Neural cell (in vitro differentiated cells): ENCODE measurements at regions not wholly inside any gene's neighbourhood (a gene's known extent, or its start where the extent isn't known, plus 50 kb on each side); places are given as distances from the start of the nearest gene placed in this dataset.

ENCODE experiments used
- H2AFZ ChIP-seq: fragments of 200-600, 300-800 bp; sonication (generic), shearing (Covaris generic); 2 replicates; pipeline ENCODE4 v1.6.0; 2014; ENCODE audit warnings: low read depth, mild to moderate bottlenecking, antibody characterized with exemption, low read length, moderate library complexity
- H3F3A ChIP-seq: fragments of 200-600 bp; shearing (Covaris generic); 2 replicates; pipeline ENCODE4 v1.6.1; 2016; ENCODE audit warnings: mild to moderate bottlenecking, moderate library complexity, mixed read lengths, antibody characterized with exemption, low read length; ENCODE audit not compliant: insufficient read depth, poor library complexity, severe bottlenecking
- H3K27ac ChIP-seq: fragments of 200-600, 300-800 bp; sonication (generic), shearing (Covaris generic); 2 replicates; pipeline ENCODE4 v1.5.1; 2014; ENCODE audit warnings: mild to moderate bottlenecking, low read length, moderate library complexity
- H3K27me3 ChIP-seq: fragments of 300-800, 200-600 bp; sonication (generic), shearing (Covaris generic); 2 replicates; pipeline ENCODE4 v1.6.0; 2014; ENCODE audit warnings: mild to moderate bottlenecking, low read depth, low read length, moderate library complexity; ENCODE audit not compliant: insufficient read depth
- H3K36me3 ChIP-seq: fragments of 300-800, 200-600 bp; sonication (generic), shearing (Covaris generic); 2 replicates; pipeline ENCODE4 v1.5.1; 2014; ENCODE audit warnings: mild to moderate bottlenecking, antibody characterized with exemption, low read length, moderate library complexity; ENCODE audit not compliant: insufficient read depth
- H3K4me2 ChIP-seq: fragments of 300-800, 200-600 bp; sonication (generic), shearing (Covaris generic); 2 replicates; pipeline ENCODE4 v1.6.0; 2014; ENCODE audit warnings: mild to moderate bottlenecking, low read length
- H3K4me3 ChIP-seq: fragments of 300-800, 200-600 bp; sonication (generic), shearing (Covaris generic); 2 replicates; pipeline ENCODE4 v1.5.1; 2014; ENCODE audit warnings: mild to moderate bottlenecking, low read length, moderate library complexity
- H3K79me2 ChIP-seq: fragments of 200-600 bp; shearing (Covaris generic); replicated peaks from 2 replicates; pipeline ENCODE4 v1.6.0; 2014; ENCODE audit warnings: mild to moderate bottlenecking, low read length, moderate library complexity; ENCODE audit not compliant: insufficient read depth
- H3K9ac ChIP-seq: fragments of 300-800, 200-600 bp; sonication (generic), shearing (Covaris generic); 2 replicates; pipeline ENCODE4 v1.6.1; 2016; ENCODE audit warnings: mild to moderate bottlenecking, low read length, mixed read lengths
- H3K9me2 ChIP-seq: fragments of 200-600 bp; shearing (Covaris generic); 2 replicates; pipeline ENCODE4 v1.6.1; 2016; ENCODE audit warnings: mild to moderate bottlenecking, low read length, mixed read lengths; ENCODE audit not compliant: insufficient read depth
- H3K9me3 ChIP-seq: fragments of 200-600, 300-800 bp; sonication (generic), shearing (Covaris generic); 2 replicates; pipeline ENCODE4 v1.6.1; 2016; ENCODE audit warnings: mild to moderate bottlenecking, mixed run types, low read length, moderate library complexity, mixed read lengths
- H4K20me1 ChIP-seq: fragments of 200-600 bp; shearing (Covaris generic); 2 replicates; pipeline ENCODE4 v1.6.1; 2016; ENCODE audit warnings: mild to moderate bottlenecking, mixed run types; ENCODE audit not compliant: insufficient read depth
- CTCF ChIP-seq: fragments of 450-650 bp; IDR thresholded peaks from 2 replicates; pipeline ENCODE4 v1.5.1; 2014; ENCODE audit warnings: antibody characterized with exemption, mild to moderate bottlenecking, moderate library complexity; ENCODE audit not compliant: poor library complexity, severe bottlenecking
- EP300 ChIP-seq: fragments of 450-650 bp; conservative IDR thresholded peaks from 2 replicates; pipeline ENCODE4 v1.6.1; 2014; ENCODE audit warnings: antibody characterized with exemption, mild to moderate bottlenecking, moderate library complexity; ENCODE audit not compliant: poor library complexity, severe bottlenecking
- EZH2 ChIP-seq: fragments of 200-600, 300-800 bp; shearing (Covaris generic), sonication (generic); IDR thresholded peaks from 2 replicates; pipeline ENCODE4 v1.6.1; 2014; ENCODE audit warnings: antibody characterized with exemption, low read length, borderline replicate concordance, mild to moderate bottlenecking; ENCODE audit not compliant: insufficient read depth, poor library complexity, severe bottlenecking
- MXI1 ChIP-seq: fragments of 450-650 bp; conservative IDR thresholded peaks from 2 replicates; pipeline ENCODE4 v1.6.1; 2014; ENCODE audit warnings: antibody characterized with exemption, mild to moderate bottlenecking; ENCODE audit not compliant: poor library complexity, severe bottlenecking
- POLR2AphosphoS5 ChIP-seq: IDR thresholded peaks from 2 replicates; pipeline ENCODE4 v1.6.1; 2012
- RAD21 ChIP-seq: fragments of 450-650 bp; conservative IDR thresholded peaks from 2 replicates; pipeline ENCODE4 v1.6.1; 2014; ENCODE audit warnings: antibody characterized with exemption, mild to moderate bottlenecking, moderate library complexity
- REST ChIP-seq: IDR thresholded peaks from 2 replicates; pipeline ENCODE4 v1.6.1; 2012; ENCODE audit warnings: borderline replicate concordance
- SMC3 ChIP-seq: fragments of 450-650 bp; conservative IDR thresholded peaks from 2 replicates; pipeline ENCODE4 v1.6.1; 2014; ENCODE audit warnings: antibody characterized with exemption, mild to moderate bottlenecking, moderate library complexity; ENCODE audit not compliant: poor library complexity
- TAF1 ChIP-seq: IDR thresholded peaks from 2 replicates; pipeline ENCODE4 v1.6.1; 2012; ENCODE audit warnings: low read depth

- Histone ChIP-seq H3K4me3 (no peak overlapping the region), H3K79me2 (no peaks in the 10 kb centered on the region), H3K9me3 (no peaks in the 10 kb centered on the region), H3K9ac (no peak overlapping the region), H2AFZ (no peak overlapping the region), H3K27ac (no peak overlapping the region), H3K36me3 (no peaks in the 10 kb centered on the region), H3K27me3 (no peaks in the 10 kb centered on the region), H4K20me1 (no peaks in the 10 kb centered on the region), H3F3A (no peaks in the 10 kb centered on the region), H3K9me2 (no peaks in the 10 kb centered on the region), H3K4me2 (no peak overlapping the region)
- no peak for TF ChIP-seq REST
- TF ChIP-seq SMC3 = no peak
- no peak for TF ChIP-seq RAD21
- TF ChIP-seq TAF1 = no peak
- TF ChIP-seq MXI1 = no peak
Measured at GRCh38 chr4:17077105-17077504, 178.7 kb upstream of the LDB2 start.

GRCh38 chr4:17072483-17072882, 174.0 kb upstream of the LDB2 start:
- Histone ChIP-seq H3K9ac (no peak overlapping the region), H3K27me3 (no peaks in the 10 kb centered on the region), H4K20me1 (no peaks in the 10 kb centered on the region), H3K9me2 (no peaks in the 10 kb centered on the region), H3K4me3 (no peak overlapping the region), H3K27ac (no peak overlapping the region), H3K36me3 (no peaks in the 10 kb centered on the region), H2AFZ (no peak overlapping the region), H3K9me3 (no peaks in the 10 kb centered on the region), H3K79me2 (no peaks in the 10 kb centered on the region), H3F3A (no peaks in the 10 kb centered on the region), H3K4me2 (no peak overlapping the region)
- TF ChIP-seq CTCF (no peak), MXI1 (no peak), RAD21 (no peak), SMC3 (no peak)

GRCh38 chr4:17068891-17069290, 170.4 kb upstream of the LDB2 start:
- TF ChIP-seq MXI1 (no peak), EP300 (no peak), TAF1 (no peak), POLR2AphosphoS5 (no peak), RAD21 (no peak), EZH2 (no peak), CTCF (no peak), REST (no peak), SMC3 (no peak)
- H2AFZ ChIP-seq = no peak overlapping the region
- H3K4me3 ChIP-seq = no peak overlapping the region
- no peaks in the 10 kb centered on the region for H3K36me3 ChIP-seq
- no peaks in the 10 kb centered on the region for H3K9me2 ChIP-seq
- H3K9me3 ChIP-seq = no peaks in the 10 kb centered on the region
- no peaks in the 10 kb centered on the region for H3F3A ChIP-seq
- H3K27ac ChIP-seq = no peak overlapping the region
- H4K20me1 ChIP-seq = no peaks in the 10 kb centered on the region
- H3K4me2 ChIP-seq = no peak overlapping the region
- no peaks in the 10 kb centered on the region for H3K27me3 ChIP-seq
- no peak overlapping the region for H3K9ac ChIP-seq
- H3K79me2 ChIP-seq = no peaks in the 10 kb centered on the region
